Esophagus muscularis mucosa (tissue), 4 donors: ENCODE measurements at regions not wholly inside any gene's neighbourhood (a gene's known extent, or its start where the extent isn't known, plus 50 kb on each side); places are given as distances from the start of the nearest gene placed in this dataset.

Experiments
- CTCF ChIP-seq, 3 experiments: fragments of 200-600 bp in 2 of 3; fragments of 450-650 bp in 1 of 3; sonication (generic) in 2 of 3; IDR thresholded peaks; one replicate each; pipeline ENCODE4 v1.5.1; 2017 to 2019; ENCODE audit warnings: antibody characterized with exemption in 3 of 3, mild to moderate bottlenecking in 2 of 3, moderate library complexity in 1 of 3
- EP300 ChIP-seq: sonication (generic); formaldehyde crosslinking; IDR thresholded peaks from one replicate; pipeline ENCODE4 v1.6.1; 2017; ENCODE audit warnings: antibody characterized with exemption
- POLR2A ChIP-seq: fragments of 450-650 bp; IDR thresholded peaks from one replicate; pipeline ENCODE4 v1.6.1; 2017; ENCODE audit warnings: antibody characterized with exemption, moderate library complexity, mild to moderate bottlenecking, low read depth
- POLR2AphosphoS5 ChIP-seq, 2 donors: sonication (generic); formaldehyde crosslinking; IDR thresholded peaks; one replicate each; pipeline ENCODE4 v1.6.1; 2017; ENCODE audit warnings: antibody characterized with exemption in 2 of 2

DNA sequence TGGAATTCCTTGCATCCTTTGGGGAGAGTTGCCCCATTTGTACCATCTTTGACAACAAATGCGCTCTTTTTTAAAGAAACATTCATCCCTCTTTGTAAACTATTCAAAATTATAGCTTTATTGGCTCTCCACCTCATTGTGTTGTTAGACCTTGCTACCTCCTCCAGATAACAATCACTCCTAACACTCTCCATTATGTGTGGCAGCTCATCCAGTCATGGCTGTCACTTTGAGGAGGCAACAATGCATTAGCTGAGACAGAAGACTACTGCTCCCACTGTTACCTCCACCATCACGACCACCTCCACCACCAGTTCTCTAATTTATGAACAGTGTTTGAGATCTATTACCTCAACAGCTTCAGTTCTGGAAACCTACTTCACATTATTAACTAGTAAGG is 339.1 kb downstream of the FRK start:
- TF ChIP-seq CTCF (IDR thresholded peaks at IDR 0.05), result no peak
- no peak for TF ChIP-seq POLR2A
- no peak for TF ChIP-seq POLR2AphosphoS5 (IDR thresholded peaks at IDR 0.05)
- no peak for TF ChIP-seq EP300
